Caco-2 (cell line): ENCODE measurements at regions not wholly inside any gene's neighbourhood (a gene's known extent, or its start where the extent isn't known, plus 50 kb on each side); places are given as distances from the start of the nearest gene placed in this dataset.

Source experiments
- BruUV-seq: library from RNA; stranded (reverse); fragments of 400-500 nt; replicated peaks from 2 replicates; lab custom pipeline; 2021; lab: Mats Ljungman, UMichigan
- CTCF ChIA-PET: fragments of 300-600 bp; sonication (Branson Sonifier 250); formaldehyde crosslinking; loops from one replicate; lab custom pipeline; 2022; ENCODE audit warnings: antibody characterized with exemption; lab: Charles Lee
- POLR2A ChIA-PET: fragments of 300-600 bp; sonication (Branson Sonifier 250); formaldehyde crosslinking; loops from one replicate; lab custom pipeline; 2022; ENCODE audit warnings: antibody characterized with exemption; lab: Charles Lee
- DNase-seq, 2 experiments: peaks; one replicate each; pipeline versions ENCODE4 v3.0.0 to v3.0.0-alpha.2; 2020 to 2022
- H3K27me3 ChIP-seq: replicated peaks from 2 replicates; pipeline ENCODE4 v1.6.0; 2011; ENCODE audit warnings: low read length; ENCODE audit not compliant: control insufficient read depth, insufficient read depth
- H3K36me3 ChIP-seq: 2 replicates; pipeline ENCODE4 v1.5.1; 2011; ENCODE audit warnings: low read length; ENCODE audit not compliant: control insufficient read depth, insufficient read depth
- H3K4me1 ChIP-seq: fragments of 250-450 bp; sonication (Bioruptor Pico); 2 replicates; pipeline ENCODE4 v1.5.1; 2020; ENCODE audit warnings: mild to moderate bottlenecking
- H3K4me3 ChIP-seq: 2 replicates; pipeline ENCODE4 v1.5.1; 2011; ENCODE audit warnings: low read depth, mild to moderate bottlenecking, control low read depth, low read length
- H3K9me3 ChIP-seq: fragments of 250-450 bp; sonication (Bioruptor Pico); 2 replicates; pipeline ENCODE4 v1.5.1; 2020; ENCODE audit warnings: mild to moderate bottlenecking, moderate library complexity
- H3K27ac Mint-ChIP-seq: one replicate; pipeline ENCODE4 v1.8.0; 2022; ENCODE audit warnings: mixed read lengths; ENCODE audit not compliant: unreplicated experiment
- H3K27me3 Mint-ChIP-seq: one replicate; pipeline ENCODE4 v1.8.0; 2022; ENCODE audit warnings: mixed read lengths; ENCODE audit not compliant: insufficient read depth, unreplicated experiment
- H3K36me3 Mint-ChIP-seq: one replicate; pipeline ENCODE4 v1.8.0; 2022; ENCODE audit warnings: mild to moderate bottlenecking, mixed read lengths; ENCODE audit not compliant: insufficient read depth, unreplicated experiment
- H3K4me1 Mint-ChIP-seq: one replicate; pipeline ENCODE4 v1.8.0; 2022; ENCODE audit warnings: low read depth, mixed read lengths; ENCODE audit not compliant: unreplicated experiment
- H3K4me3 Mint-ChIP-seq: one replicate; pipeline ENCODE4 v1.8.0; 2022; ENCODE audit warnings: mild to moderate bottlenecking, moderate library complexity, mixed read lengths; ENCODE audit not compliant: unreplicated experiment
- H3K9me3 Mint-ChIP-seq: one replicate; pipeline ENCODE4 v1.8.0; 2022; ENCODE audit warnings: mixed read lengths; ENCODE audit not compliant: unreplicated experiment
- CTCF ChIP-seq, 2 experiments: fragments of 200-600 bp in 1 of 2; IDR thresholded peaks; 1 replicate in 1 of 2; 2 replicates in 1 of 2; pipeline versions ENCODE4 v1.5.1 to v1.8.0; 2011 to 2022; ENCODE audit warnings: antibody characterized with exemption in 1 of 2, control low read depth in 1 of 2, inconsistent platforms in 1 of 2, low read depth in 1 of 2, low read length in 1 of 2, mild to moderate bottlenecking in 1 of 2, moderate library complexity in 1 of 2; ENCODE audit not compliant: insufficient read depth in 1 of 2, severe bottlenecking in 1 of 2, unreplicated experiment in 1 of 2
- intact Hi-C: fragments of 100-400 bp; cut with micrococcal nuclease; formaldehyde crosslinking; loops from one replicate; pipeline ENCODE4 v1.10.0; 2022; ENCODE audit not compliant: unreplicated experiment

- no peaks in the 10 kb centered on the region for H3K4me1 Mint-ChIP-seq
- Histone ChIP-seq H3K9me3 (no peaks in the 10 kb centered on the region), H3K4me1 (no peaks in the 10 kb centered on the region), H3K27me3 (no peaks in the 10 kb centered on the region), H3K4me3 (no peak overlapping the region), H3K36me3 (no peaks in the 10 kb centered on the region)
- DNase-seq = no peak
- H3K36me3 Mint-ChIP-seq = no peaks in the 10 kb centered on the region
- no TSS peak for BruUV-seq
- POLR2A ChIA-PET = no interaction called here
- intact Hi-C loops = no loop called here
- no peak overlapping the region for H3K27ac Mint-ChIP-seq
- H3K27me3 Mint-ChIP-seq = no peaks in the 10 kb centered on the region
- H3K4me3 Mint-ChIP-seq = no peak overlapping the region
- no peak for TF ChIP-seq CTCF (IDR thresholded peaks at IDR 0.05; ENCODE audit: insufficient read depth in 1 of 2, low read depth in 1 of 2, low read length in 1 of 2, severe bottlenecking in 1 of 2, unreplicated experiment in 1 of 2)
- CTCF ChIA-PET = no interaction called here
- H3K9me3 Mint-ChIP-seq = peaks cover 11% of the 10 kb centered on the region
These were observed 1263.6 kb upstream of the GOT2 start for GRCh38 chr16:59997706-59998105.

- H3K9me3 ChIP-seq = no peaks in the 10 kb centered on the region; the same call in 1 of the 2 replicates
- H3K4me1 Mint-ChIP-seq = no peaks in the 10 kb centered on the region
- no peaks in the 10 kb centered on the region for H3K27me3 Mint-ChIP-seq
- no peak overlapping the region for H3K4me3 ChIP-seq
- POLR2A ChIA-PET = no interaction called here
- CTCF ChIA-PET = no interaction called here
- no TSS peak for BruUV-seq
- peaks cover 30% of the 10 kb centered on the region for H3K9me3 Mint-ChIP-seq
- H3K4me3 Mint-ChIP-seq = no peak overlapping the region
- H3K36me3 Mint-ChIP-seq = no peaks in the 10 kb centered on the region
- no peaks in the 10 kb centered on the region for H3K27me3 ChIP-seq
- no peak overlapping the region for H3K27ac Mint-ChIP-seq
- H3K4me1 ChIP-seq = no peaks in the 10 kb centered on the region
- TF ChIP-seq CTCF (IDR thresholded peaks at IDR 0.05; ENCODE audit: insufficient read depth in 1 of 2, low read depth in 1 of 2, low read length in 1 of 2, severe bottlenecking in 1 of 2, unreplicated experiment in 1 of 2) = no peak
- no peaks in the 10 kb centered on the region for H3K36me3 ChIP-seq
- peak; percentile 15 to 58 for DNase-seq
- intact Hi-C loops = no loop called here
These were observed 1259.0 kb upstream of the GOT2 start for GRCh38 chr16:59993101-59993500.

- no peaks in the 10 kb centered on the region for H3K36me3 Mint-ChIP-seq
- CTCF ChIA-PET = no interaction called here
- no TSS peak for BruUV-seq
- no peaks in the 10 kb centered on the region for H3K27me3 ChIP-seq
- DNase-seq = no peak
- no peak overlapping the region for H3K27ac Mint-ChIP-seq
- no peaks in the 10 kb centered on the region for H3K4me1 ChIP-seq
- peaks cover 3% of the 10 kb centered on the region; the same call in 1 of the 2 replicates for H3K9me3 ChIP-seq
- no peak overlapping the region for H3K4me3 ChIP-seq
- intact Hi-C loops = no loop called here
- no peaks in the 10 kb centered on the region for H3K27me3 Mint-ChIP-seq
- H3K9me3 Mint-ChIP-seq = peaks cover 38% of the 10 kb centered on the region
- TF ChIP-seq CTCF (IDR thresholded peaks at IDR 0.05; ENCODE audit: insufficient read depth in 1 of 2, low read depth in 1 of 2, low read length in 1 of 2, severe bottlenecking in 1 of 2, unreplicated experiment in 1 of 2) = no peak
- POLR2A ChIA-PET = no interaction called here
- H3K4me1 Mint-ChIP-seq = no peaks in the 10 kb centered on the region
- H3K36me3 ChIP-seq = no peaks in the 10 kb centered on the region
- no peak overlapping the region for H3K4me3 Mint-ChIP-seq
These were observed 1257.1 kb upstream of the GOT2 start for GRCh38 chr16:59991171-59991570.
